GM18499 (cell line): ENCODE measurements at regions not wholly inside any gene's neighbourhood (a gene's known extent, or its start where the extent isn't known, plus 50 kb on each side); places are given as distances from the start of the nearest gene placed in this dataset.

ENCODE experiments used
- ATAC-seq: cut with Tn5 transposase; IDR thresholded peaks from one replicate; pipeline ENCODE4 v1.9.1; 2021; ENCODE audit warnings: moderate number of reproducible peaks; ENCODE audit not compliant: insufficient read depth, unreplicated experiment

DNA sequence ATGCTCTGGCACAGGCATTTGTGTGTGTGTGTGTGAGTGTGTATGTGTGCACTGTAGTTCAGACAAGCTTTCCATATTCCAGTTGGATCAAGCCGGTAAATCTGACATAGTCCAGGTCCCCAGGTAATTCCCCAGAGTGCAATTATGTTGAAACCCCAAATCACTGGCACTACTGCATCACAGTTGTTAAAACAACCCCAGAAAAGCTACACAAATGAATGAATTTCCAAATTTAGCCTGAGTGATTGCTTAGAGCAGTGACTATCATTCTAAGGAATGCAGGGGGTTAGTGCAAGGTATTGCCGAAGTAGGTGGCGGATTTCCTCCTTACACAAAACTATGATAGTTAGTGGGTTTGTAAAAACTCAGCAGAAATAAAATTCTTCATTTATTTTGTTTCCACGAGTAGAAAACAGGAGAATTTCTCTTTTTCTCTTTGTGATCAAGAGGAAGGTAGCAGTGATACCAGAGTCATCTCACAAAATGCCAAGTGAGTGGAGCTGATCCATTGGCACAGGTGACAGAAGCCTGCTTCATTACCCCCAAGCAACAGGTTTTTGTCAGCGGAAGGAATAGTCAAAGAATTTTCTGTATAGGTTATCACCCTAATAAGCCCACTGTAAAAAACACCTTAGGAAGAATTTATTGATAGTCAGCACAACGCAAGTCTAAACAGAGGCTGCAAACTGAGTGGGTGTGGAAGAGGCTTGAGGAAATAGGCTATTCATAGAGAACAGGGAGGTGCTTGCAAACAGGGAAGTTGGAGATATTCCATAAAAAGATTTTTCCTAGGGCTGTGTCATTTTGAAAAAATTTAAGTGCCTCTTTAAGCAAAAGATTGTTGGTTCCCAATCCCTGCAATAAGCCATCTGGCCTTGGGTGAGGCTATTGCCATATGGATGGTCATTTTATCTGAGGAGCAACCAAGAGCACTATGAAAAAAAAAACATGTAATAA lies 385.1 kb downstream of the CHSY3 start:
- no peak for ATAC-seq

DNA sequence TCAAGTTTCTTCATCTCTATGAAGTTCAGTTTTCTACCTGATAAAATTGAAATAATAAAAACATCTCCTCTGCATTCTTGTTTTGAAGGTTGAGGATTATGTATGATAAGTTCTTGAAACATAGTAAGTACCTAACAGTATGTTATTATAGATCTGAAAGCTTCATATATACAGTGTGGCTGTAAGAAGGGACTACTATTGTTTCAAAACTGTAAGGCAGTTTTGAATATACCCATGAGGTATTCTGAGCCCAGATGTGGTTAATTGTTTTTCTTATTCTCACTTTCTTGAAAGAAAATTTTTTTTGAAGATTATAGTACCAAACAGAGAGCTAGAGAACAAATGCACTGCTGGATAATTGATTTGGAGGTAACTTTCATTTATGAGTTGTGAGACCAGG lies 383.2 kb downstream of the CHSY3 start:
- no peak for ATAC-seq

DNA sequence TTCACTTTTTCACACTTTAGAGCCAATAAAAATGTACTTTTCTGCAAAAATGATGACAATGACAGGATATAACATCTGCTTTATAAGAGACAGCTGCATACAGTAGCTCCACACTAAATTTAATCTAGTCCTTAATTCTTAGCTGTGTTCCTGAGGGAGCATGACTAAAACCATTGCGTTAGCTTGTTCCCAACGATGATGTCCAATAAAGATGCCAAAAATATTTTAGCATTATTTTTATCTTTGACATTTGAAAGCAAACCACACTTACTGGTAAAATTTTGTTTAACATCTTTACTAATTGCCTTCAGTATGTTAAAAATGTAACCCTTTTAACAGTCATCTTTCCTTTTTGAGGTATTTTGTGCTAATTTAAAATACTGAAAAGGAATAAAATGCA lies 382.7 kb downstream of the CHSY3 start:
- no peak for ATAC-seq

DNA sequence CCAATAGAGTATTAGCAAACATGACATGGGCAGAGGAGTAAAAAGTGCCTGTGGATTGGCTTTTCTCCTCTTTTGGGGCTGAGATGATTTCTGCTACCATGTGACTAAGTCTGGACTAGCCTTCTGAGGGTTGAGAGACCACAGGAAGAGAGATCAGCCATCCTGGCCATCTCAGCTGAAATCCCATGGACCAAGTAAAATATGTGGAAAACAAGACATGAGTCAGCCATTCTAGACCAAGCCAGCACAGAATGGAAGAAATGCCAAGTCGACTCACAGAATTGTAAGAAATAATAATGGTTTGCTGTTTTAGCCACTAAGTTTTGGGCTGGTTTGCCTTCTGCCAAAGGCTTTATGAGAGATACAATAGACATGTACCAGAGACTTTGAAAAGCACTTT lies 377.8 kb downstream of the CHSY3 start:
- no peak for ATAC-seq

DNA sequence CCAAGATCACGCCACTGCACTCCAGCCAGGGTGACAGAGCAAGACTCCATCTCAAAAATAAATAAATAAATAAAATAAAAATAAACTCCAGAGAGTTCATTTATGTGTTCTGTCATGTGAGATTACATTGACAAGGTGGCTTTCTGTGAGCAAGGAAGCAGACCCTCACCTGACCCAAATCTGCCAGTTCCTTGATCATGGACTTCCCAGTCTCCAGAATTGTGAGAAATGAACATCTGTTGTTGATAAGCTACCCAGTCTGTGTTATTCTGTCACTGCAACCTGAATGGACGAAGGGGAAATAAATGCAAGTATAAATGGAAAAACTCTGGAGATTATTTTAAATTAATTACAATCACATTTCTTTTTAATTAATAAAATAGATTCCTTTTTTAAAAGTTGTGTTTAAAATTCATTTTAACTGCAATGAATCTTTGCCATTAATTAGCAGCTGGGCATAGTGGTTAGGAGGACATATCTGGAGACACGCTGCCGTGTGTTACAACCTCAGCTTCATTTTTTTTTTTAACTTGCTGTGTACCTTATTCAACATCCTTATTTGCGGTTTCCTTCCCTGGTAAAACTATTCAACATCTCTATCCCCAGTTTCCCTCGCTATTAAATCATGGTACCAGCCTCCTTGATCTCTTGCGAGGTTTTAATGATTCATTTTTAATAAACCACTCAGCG lies 376.4 kb downstream of the CHSY3 start:
- no peak for ATAC-seq

DNA sequence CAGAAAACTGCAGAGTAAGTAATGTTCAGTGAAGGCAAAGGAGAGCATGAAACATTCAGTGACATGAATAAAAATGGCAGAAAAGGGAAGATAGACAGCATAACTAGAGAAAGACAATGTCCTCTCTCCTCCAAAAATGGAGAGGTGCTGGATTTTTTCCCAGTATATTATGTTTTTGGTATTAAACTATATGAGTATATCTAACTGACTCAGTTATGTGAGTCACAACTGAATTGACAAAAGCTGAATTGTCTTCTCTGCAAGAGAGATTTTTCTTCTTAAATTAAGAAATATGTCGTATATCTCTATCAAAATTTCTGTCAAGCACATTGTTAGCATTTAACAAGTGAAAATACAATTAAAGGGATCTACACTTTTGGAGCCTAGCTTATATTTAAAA lies 375.1 kb downstream of the CHSY3 start:
- no peak for ATAC-seq

DNA sequence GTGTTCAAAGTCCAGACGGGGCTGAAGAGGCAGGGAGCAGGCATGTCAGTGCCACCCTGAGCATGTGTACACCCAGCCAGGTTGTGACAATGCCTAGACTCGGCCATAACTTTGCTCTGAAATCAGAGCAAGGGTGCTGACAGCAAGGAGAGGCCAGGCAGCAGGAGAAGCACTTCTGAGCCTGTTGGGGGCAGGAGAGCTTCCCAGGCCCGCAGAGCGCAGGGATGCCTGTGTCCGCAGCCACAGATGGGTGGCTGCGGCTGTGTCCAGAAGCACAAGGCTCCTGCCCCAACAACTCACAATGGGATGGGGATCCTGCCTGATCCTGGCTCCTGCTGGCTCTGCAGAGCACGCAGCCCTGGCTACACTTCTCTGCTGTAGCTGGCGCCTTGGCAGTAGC lies 373.9 kb downstream of the CHSY3 start:
- no peak for ATAC-seq

DNA sequence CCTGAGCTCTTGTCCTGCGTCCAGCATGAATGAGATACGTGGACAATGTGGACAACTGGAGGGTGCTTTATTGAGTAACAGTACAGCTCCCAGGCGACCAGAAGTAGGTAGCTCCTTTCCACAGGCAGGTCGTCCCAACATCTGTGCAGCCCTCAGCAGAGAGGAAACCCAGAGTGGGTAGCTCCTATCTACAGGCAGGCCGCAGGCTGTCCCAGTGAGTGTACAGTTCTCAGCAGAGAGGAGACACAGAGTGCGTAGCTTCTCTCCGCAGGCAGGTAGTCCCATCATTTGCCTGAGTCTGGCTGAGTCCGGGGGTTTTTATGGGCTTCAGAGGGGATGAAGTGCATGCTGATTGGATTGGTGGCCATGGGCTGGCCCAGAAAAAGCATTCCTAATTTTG lies 373.3 kb downstream of the CHSY3 start:
- no peak for ATAC-seq

DNA sequence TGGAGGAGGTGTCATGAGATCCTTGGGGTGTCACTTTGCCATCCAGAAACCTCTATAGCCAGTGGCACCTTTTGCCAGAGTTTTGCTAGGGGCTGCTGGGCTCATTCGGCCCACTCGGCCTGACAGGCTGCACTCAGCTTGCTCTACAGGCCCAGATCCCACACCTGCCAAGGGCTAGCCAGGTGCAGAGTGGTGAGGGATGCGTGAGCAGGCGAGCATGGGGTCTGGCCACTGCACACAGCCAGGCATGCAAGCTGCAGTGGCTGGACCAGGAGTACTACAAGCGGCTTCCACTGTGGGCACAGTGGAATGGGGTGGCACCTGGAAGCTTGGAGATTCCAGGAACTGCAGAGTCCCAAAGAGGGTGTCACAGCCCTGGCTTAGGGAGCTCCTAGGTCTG lies 372.7 kb downstream of the CHSY3 start:
- ATAC-seq = no peak

DNA sequence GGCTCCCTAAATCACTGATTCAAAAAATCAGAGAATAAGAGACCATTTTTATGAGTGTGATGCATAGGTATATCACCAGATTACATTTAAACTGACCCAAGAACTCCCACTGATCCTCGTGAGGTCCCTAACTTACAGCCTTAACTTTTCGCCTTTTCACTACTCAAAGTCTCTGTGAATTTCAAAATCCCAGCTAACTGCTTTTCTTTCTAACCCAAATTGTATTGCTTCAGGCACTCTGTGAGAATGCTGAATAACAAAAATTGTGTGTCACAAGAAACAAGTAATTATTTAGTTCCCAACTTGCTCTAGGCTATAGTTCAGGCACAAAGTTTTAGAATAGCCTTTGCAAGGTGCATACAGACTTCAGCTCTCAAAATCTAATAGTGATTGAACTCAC lies 368.6 kb downstream of the CHSY3 start:
- ATAC-seq = no peak

DNA sequence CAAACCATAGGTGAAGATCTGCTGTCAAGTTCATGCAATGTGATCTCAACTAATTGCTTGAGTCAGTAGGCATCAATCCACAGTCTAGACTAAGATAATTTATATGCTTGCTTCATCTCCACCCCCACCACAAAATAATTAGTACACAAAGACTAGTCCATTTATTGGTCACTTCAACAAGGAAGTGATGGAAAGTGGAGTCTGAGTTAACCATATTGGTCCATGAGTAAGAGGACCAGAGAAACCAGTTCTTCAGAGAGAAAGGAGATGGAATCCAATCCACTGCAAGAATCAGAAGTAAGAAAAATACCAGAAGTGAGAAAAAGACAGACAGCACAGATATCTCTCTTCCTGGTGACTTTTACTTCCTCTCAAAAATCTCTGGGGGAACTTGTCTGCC lies 366.5 kb downstream of the CHSY3 start:
- ATAC-seq = no peak

DNA sequence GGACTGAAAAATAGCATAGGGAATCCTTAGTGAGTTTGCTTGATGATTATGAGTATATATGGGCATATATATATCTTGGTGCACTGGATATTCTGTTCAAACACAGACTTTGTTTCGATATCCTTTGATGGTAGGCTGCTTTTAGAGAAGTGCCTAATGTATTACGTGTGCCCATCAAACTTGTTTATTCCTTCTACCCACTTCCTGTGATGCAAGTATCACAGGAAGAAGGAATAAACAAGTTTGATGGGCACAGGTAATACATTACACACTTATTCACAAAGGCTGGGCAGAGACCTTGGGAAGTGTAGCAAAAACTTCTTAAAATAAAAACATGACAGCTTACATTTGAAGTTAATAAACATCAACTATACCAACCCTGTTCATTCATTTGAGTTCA lies 364.2 kb downstream of the CHSY3 start:
- no peak for ATAC-seq

DNA sequence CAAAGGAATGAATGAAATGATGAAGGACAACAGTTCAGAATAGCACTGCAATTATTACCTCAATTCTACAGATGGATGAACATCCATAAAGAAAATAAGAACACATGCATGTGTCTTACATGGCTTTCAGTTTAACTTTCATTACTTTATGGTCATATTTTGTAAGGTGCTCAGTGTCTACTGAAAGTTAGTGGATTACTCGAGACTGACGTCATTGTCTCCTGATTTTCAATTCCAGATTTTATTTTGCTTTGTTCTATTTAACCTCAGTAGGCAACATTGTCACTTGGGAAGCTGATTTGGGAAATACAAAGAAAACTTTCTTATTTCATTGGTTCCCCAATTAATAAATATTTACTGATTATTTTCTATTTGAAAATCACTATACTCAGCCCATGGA lies 363.7 kb downstream of the CHSY3 start:
- ATAC-seq = no peak

DNA sequence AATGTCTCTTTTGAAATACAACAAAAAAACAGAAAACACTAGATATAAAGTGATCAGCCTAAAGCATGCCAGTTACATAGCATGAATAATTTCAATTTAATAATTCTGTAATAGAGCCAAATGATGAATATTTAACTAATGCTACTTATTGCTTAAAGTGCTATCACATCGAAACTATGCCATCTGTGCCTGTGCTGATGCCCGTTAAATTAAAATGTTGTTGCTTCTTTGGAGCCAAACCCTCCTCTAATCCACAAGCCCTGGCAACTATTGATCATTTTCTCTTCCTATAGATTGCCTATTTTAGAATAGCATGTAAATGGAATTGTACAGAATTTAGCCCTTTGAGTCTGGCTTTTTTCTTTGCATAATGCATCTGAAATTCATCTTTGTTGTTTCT lies 356.2 kb downstream of the CHSY3 start:
- ATAC-seq = no peak

DNA sequence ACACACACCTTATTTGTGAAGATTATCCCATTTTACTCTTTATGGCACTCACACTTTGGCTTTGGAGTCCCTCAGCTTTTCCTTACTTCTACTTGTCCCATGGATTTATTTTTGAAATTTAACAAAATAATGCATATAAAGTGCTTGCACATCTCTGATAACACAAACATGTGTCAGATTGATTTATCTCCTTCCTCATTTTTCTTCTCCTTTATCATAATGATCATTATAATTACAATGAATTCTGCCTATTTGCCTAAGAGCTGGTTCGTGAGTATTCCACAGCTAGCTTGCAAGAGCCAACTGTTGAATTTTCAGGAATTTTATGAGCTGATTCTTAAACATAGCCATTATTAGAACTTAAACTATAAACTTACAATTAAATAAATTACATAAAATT lies 347.7 kb downstream of the CHSY3 start:
- ATAC-seq = no peak

DNA sequence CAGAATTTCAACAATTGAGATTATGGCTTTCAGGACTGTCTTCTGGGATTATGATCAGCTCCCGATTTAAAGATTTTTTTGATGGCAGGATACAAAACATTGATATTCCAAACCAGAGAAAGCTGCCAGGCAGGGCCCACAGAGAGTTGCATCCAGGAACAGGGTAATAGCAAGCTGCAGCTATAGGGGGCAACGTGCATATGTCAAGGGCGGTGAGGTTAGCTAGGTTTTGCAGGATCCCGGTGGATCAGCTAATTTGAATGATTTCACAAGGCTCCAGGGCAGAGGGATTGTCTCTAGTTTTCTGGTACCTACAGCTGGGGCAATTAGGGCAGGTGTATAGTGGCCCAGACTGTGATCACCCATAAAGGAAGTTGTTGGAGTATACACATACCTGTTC lies 339.4 kb downstream of the CHSY3 start:
- ATAC-seq = no peak

DNA sequence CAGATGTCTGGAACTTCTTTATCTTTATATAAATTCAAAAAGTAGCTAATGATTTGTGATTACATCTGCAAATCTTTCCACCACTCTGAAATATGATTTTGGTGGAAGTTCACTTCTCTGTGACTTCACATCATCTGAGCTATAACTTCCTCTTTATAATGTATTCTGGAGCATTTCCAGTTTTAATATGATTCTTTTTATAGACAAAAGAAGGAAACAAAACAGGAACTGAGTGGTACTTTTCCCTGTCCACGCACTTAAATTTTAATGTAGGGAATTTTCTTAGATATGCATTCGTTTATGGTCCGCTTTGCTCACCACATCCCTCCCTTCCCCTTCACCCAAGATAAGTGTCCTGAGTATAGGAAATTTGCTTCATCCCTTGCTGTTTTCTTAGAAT lies 333.5 kb downstream of the CHSY3 start:
- ATAC-seq = no peak
